Occipital lobe (tissue), 1 donor: ENCODE measurements at regions not wholly inside any gene's neighbourhood (a gene's known extent, or its start where the extent isn't known, plus 50 kb on each side); places are given as distances from the start of the nearest gene placed in this dataset.
"Not testable (repeated sequence)": the region's sequence is repeated elsewhere in the genome, so short reads cannot be mapped to it uniquely, and the experiment has no call there.

ENCODE experiments used
- DNase-seq: peaks from one replicate; lab custom pipeline; 2025; lab: John Stamatoyannopoulos, UW

GRCh38 chr5:92216852-92217251, 833.7 kb upstream of the ARRDC3 start:
- not testable (repeated sequence) for DNase-seq

DNA sequence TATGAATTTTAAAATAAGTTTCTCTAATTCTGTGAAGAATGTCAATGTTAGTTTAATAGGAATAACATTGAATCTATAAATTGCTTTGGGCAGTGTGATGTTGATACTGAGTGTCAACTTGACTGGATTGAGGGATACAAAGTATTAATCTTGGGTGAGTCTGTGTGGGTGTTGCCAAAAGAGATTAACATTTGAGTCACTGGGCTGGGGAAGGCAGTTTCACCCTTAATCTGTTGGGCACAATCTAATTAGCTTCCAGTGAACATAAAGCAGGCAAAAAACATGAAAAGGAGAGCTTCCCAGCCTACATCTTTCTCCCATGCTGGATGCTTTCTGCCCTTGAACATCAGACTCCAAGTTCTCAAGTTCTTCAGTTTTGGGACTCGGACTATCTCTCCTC, 832.0 kb upstream of the ARRDC3 start:
- no peak for DNase-seq

DNA sequence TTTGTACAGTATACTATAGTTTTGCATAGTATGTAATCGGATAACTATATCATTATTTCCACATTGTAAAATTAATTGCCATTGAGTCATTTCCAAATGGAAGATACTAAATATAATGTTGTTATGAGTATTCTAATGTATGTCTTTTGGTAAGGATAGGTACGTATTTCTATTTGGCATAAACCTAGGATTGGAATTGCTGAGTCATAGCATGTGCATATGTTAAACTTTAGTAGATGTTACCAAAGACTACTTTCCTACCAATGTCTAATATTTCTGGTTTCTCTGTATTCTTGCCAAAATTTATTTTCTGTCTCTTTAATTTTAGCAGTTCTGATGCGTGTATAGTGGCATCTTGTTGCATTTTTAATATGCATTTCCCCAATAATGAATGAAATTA, 825.1 kb upstream of the ARRDC3 start:
- no peak for DNase-seq

DNA sequence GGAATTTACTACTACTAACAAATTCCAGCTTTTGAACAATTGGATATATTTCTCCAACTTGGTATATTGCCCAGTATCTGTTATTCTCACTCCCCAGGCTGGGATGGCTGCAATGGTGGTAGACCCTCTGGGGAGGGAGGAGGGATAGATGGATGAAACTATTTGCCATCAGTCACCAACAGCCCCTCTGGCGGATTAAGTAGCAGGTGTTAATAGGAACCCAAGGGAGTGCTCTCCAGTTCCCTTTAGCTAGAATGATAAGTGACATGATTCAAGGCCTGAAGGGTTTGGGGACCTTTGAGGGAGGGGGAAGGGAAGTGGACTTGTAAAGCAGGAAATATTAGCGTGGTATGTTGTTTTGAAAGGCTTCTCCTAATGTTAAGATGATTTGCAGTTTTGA, 824.0 kb upstream of the ARRDC3 start:
- DNase-seq: no peak

DNA sequence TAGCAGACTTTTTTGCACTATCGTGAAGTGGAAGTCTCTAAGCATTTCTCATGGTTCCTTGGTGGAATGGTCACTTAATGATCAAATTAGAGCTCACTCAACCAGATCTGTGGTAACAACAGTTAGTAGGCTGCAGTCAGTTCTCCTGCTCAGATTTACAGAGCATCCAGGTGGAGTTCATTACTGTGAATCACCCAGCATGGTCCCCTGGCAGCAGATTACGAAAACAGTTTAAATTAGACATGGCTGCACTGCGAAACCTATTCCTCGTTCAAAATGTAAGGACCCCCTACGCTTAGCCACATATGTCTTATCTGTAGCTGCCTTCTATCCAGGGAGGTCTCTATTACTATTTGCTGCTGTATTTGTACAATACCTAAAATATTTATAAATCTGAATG, 823.6 kb upstream of the ARRDC3 start:
- no peak for DNase-seq

- DNase-seq: not testable (repeated sequence)
Measured at GRCh38 chr5:92199035-92199434, 815.9 kb upstream of the ARRDC3 start.

- DNase-seq: no peak
Measured at GRCh38 chr5:92181656-92182055, 798.5 kb upstream of the ARRDC3 start.

DNA sequence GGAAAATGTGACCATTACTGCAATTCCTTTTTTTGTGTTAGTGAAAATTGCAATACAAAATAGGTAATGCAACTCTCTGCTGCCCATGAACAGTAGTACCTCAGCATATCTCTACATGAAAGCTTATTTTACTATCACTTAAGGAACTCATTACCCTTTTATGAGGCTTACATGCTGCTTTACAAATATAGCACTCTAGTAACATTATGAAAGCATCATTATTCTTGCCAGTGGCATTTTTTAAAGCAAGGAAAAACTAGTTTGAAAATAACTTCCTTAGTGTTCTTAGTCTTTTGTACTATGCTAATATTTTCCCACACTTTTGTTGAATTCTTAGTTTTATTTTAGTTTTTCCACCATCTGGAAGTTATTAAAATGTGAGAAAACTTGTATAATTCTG, 797.3 kb upstream of the ARRDC3 start:
- no peak for DNase-seq

DNA sequence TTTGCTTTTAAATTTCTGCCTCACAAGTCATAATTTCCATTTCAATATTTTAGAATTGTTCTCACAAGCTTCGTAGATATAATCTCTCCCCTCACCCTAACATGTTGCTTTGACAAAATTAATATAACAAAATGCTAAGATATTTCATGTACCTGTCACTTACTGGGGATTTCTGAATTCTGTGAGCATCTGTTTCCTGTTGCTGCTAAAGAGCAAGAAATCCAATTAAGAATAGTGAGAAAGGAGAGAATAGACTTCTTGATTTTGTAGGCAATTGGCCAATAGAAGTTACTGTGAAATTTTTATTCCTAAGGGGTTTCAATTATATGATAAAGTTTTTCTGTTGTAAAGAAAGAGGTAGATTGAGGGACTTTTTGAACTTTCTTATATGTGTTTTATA, 796.5 kb upstream of the ARRDC3 start:
- DNase-seq: no peak

GRCh38 chr5:92177926-92178487, 794.9 kb upstream of the ARRDC3 start:
- DNase-seq: no peak

GRCh38 chr5:92163906-92164305, 780.8 kb upstream of the ARRDC3 start:
- no peak for DNase-seq

DNA sequence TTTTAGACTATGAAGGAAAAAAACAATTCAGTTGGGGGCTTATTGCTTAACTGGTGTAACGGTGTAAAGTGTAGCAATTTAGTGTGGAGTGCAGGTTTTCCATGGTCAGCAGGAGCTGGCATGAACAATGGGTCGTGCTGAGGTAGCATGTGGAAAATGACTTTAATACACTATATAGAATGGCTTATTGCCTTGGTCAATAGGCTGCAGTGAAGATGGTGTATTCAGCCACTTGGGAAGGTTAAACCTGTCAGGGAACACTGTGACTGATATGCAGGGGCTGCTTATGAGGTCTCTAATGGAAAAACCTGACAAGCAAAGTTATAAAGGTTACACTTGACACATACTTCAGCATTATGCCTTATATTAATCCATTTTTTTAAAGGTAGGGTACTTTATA, 764.7 kb upstream of the ARRDC3 start:
- DNase-seq: no peak

- DNase-seq: no peak
Measured at GRCh38 chr5:92147266-92147665, 764.1 kb upstream of the ARRDC3 start.

DNA sequence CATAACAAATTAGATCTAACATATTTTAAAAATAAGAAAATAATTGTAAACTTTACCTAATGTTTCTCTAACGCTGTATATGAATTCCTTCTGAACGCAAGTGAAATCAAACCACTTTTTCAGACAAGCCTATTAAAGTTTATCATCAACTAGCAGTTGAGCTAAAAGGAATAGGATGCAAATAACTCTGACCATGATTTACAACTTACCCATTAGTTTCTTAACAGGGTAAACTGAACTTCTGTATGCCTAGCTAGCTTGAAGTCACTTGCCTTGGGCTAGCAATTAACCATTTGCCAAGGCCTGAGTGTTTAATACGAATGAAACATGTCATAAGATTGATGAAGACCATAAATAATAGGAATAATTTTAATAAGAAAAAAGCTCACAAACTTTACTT, 762.7 kb upstream of the ARRDC3 start:
- DNase-seq: no peak

- DNase-seq: no peak
Measured at GRCh38 chr5:92144824-92145223, 761.7 kb upstream of the ARRDC3 start.

DNA sequence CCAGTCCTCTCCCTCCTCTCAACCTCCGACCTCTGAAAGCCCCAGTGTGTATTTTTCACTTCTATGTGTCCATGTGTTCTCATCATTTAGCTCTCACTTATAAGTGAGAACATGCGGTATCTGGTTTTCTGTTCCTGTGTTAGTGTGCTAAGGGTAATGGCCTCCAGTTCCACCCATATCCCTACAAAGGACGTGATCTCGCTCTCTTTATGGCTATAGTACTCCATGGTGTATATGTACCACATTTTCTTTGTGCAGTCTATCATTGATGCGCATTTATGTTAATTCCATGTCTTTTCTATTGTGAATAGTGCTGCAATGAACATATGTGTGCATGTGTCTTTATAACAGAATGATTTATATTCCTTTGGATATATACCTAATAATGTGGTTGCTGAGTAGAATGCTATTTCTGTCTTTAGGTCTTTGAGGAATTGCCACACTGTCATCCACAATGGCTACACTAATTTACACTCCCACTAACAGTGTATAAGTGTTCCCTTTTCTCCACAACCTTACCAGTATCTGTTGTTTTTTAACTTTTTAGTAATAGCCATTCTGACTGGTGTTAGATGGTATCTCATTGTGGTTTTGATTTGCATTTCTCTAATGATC, 749.3 kb upstream of the ARRDC3 start:
- not testable (repeated sequence) for DNase-seq

DNA sequence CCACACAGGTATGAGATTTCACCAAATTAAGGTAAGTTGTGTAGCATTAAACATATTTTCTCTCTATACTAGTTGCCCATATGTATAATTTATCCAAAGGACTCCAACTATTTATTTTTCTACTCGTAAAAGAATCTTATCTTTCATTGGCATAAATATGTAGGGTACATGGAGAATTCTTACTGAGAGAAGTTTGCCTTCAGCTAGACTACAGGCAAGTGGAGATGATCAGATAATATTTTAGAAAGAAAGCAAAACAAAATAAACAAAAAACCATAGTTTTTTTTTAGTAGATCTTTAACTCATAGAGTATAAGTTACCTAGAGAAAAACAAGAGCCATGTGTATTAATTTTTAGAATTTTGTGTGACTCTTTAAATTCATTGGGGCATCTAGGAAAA, 743.1 kb upstream of the ARRDC3 start:
- no peak for DNase-seq

DNA sequence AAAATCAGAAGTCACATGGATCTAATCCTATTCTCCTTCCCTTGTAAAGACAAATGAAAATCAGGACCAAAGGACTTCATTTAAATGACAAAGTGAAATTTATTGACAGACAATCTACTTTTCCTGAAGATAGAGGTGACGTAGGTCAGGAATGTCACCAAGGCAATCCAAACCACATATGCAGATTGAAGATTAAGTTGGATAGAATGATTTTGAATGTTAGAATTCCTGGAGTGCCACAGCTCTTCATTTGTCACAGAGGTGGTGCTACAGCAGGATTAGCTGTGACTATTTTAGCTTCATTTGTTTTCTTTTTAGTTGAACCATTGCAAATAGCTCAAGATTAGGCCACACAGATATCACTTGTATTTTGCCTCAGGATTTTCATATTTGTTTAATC, 736.0 kb upstream of the ARRDC3 start:
- no peak for DNase-seq

DNA sequence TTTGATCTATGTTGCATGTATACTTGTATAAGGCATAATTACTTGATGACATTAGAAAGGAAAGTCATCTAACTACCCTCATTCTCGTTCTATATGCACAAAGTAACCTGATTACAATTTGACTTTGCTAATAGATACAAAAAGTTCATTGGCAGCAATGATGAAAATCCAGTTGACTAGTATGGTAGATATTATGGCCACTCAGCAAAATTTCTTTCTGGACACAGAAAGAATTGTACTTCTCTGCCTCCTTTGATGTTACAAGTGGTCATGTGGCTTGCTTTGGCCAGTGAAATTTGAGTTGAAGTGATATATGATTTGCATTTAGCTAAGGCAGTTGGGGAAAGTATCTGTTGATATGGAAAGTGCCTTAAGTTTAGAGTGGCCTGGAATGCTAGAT, 723.7 kb upstream of the ARRDC3 start:
- DNase-seq: no peak

DNA sequence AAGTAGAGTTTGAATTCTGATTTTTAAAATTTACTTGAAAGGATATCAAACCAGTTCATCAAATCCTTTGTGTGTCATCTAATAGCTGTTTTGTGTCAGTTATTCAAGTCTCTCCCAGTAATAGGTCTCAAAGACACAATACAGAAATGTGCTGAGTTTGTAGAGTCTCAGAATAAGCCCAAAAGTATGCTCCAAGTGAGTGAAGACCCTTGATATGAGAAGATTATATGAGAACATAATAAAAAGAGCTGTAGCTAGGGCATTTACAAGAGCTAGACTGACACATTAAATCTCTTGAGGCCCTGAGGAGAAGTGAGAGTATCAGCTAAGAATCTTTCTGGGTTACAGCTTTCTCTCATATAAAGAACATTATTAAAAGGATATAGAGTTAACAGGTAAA, 721.0 kb upstream of the ARRDC3 start:
- DNase-seq: no peak

- DNase-seq: no peak
Measured at GRCh38 chr5:92102313-92102712, 719.2 kb upstream of the ARRDC3 start.

- DNase-seq: no peak
Measured at GRCh38 chr5:92092239-92092638, 709.1 kb upstream of the ARRDC3 start.

GRCh38 chr5:92086059-92086811, 703.1 kb upstream of the ARRDC3 start:
- no peak for DNase-seq
